HFFc6 (cell line): ENCODE measurements at regions not wholly inside any gene's neighbourhood (a gene's known extent, or its start where the extent isn't known, plus 50 kb on each side); places are given as distances from the start of the nearest gene placed in this dataset.

Experiments used
- DNase-seq: peaks from one replicate; pipeline ENCODE4 v3.0.0-alpha.2; 2018
- H3K27ac Mint-ChIP-seq: 2 replicates; pipeline ENCODE4 v1.8.0; 2020; ENCODE audit warnings: mild to moderate bottlenecking, mixed read lengths
- H3K27me3 Mint-ChIP-seq: 2 replicates; pipeline ENCODE4 v1.8.0; 2021; ENCODE audit warnings: mild to moderate bottlenecking, moderate library complexity, mixed read lengths; ENCODE audit not compliant: insufficient read depth
- H3K36me3 Mint-ChIP-seq: 2 replicates; pipeline ENCODE4 v1.8.0; 2021; ENCODE audit warnings: low read depth, mixed read lengths
- H3K4me1 Mint-ChIP-seq: 2 replicates; pipeline ENCODE4 v1.8.0; 2020; ENCODE audit warnings: low read depth, mixed read lengths
- H3K4me3 Mint-ChIP-seq: 2 replicates; pipeline ENCODE4 v1.8.0; 2020; ENCODE audit warnings: mild to moderate bottlenecking, moderate library complexity, mixed read lengths
- H3K9me3 Mint-ChIP-seq: 2 replicates; pipeline ENCODE4 v1.8.0; 2020; ENCODE audit warnings: mild to moderate bottlenecking, mixed read lengths
- CTCF ChIP-seq: fragments of 200-600 bp; sonication (generic); IDR thresholded peaks from 2 replicates; pipeline ENCODE4 v1.5.0; 2021; ENCODE audit warnings: antibody characterized with exemption, mild to moderate bottlenecking

GRCh38 chr7:32152576-32152975, 82.4 kb upstream of the PDE1C start:
- no peak overlapping the region for H3K27ac Mint-ChIP-seq
- H3K27me3 Mint-ChIP-seq = no peaks in the 10 kb centered on the region
- no peak for TF ChIP-seq CTCF
- 0 out of 2 replicates have a peak, but pooled peaks cover 4% of the 10 kb centered on the region for H3K36me3 Mint-ChIP-seq
- peaks cover 8% of the 10 kb centered on the region; the same call in 1 of the 2 replicates for H3K4me1 Mint-ChIP-seq
- H3K9me3 Mint-ChIP-seq = peaks cover 5% of the 10 kb centered on the region; the same call in 1 of the 2 replicates
- H3K4me3 Mint-ChIP-seq = no peak overlapping the region
- DNase-seq = no peak

GRCh38 chr7:32150589-32150988, 80.4 kb upstream of the PDE1C start:
- peaks cover 7% of the 10 kb centered on the region; the same call in 1 of the 2 replicates for H3K9me3 Mint-ChIP-seq
- H3K4me3 Mint-ChIP-seq = no peak overlapping the region
- no peaks in the 10 kb centered on the region for H3K27me3 Mint-ChIP-seq
- H3K36me3 Mint-ChIP-seq = 0 out of 2 replicates have a peak, but pooled peaks cover 4% of the 10 kb centered on the region
- peaks cover 8% of the 10 kb centered on the region; the same call in 1 of the 2 replicates for H3K4me1 Mint-ChIP-seq
- TF ChIP-seq CTCF = no peak
- no peak overlapping the region for H3K27ac Mint-ChIP-seq
- no peak for DNase-seq

- no peak for TF ChIP-seq CTCF
- Mint-ChIP-seq H3K27me3 (no peaks in the 10 kb centered on the region), H3K9me3 (peaks cover 7% of the 10 kb centered on the region; the same call in 1 of the 2 replicates), H3K4me3 (no peak overlapping the region), H3K27ac (no peak overlapping the region), H3K36me3 (0 out of 2 replicates have a peak, but pooled peaks cover 4% of the 10 kb centered on the region), H3K4me1 (peaks cover 7% of the 10 kb centered on the region; the same call in 1 of the 2 replicates)
- DNase-seq = no peak
Measured at GRCh38 chr7:32150039-32150438, 79.8 kb upstream of the PDE1C start.

- H3K9me3 Mint-ChIP-seq = peaks cover 8% of the 10 kb centered on the region; the same call in 1 of the 2 replicates
- H3K4me3 Mint-ChIP-seq = no peak overlapping the region
- H3K27me3 Mint-ChIP-seq = no peaks in the 10 kb centered on the region
- peaks cover 10% of the 10 kb centered on the region; the same call in 1 of the 2 replicates for H3K4me1 Mint-ChIP-seq
- DNase-seq = no peak
- TF ChIP-seq CTCF = no peak
- no peak overlapping the region for H3K27ac Mint-ChIP-seq
- no peaks in the 10 kb centered on the region for H3K36me3 Mint-ChIP-seq
Measured at GRCh38 chr7:32147546-32148268, 77.5 kb upstream of the PDE1C start.

GRCh38 chr7:32145911-32146310, 75.7 kb upstream of the PDE1C start:
- H3K4me1 Mint-ChIP-seq = peaks cover 16% of the 10 kb centered on the region; the same call in 1 of the 2 replicates
- no peaks in the 10 kb centered on the region for H3K27me3 Mint-ChIP-seq
- no peak overlapping the region for H3K4me3 Mint-ChIP-seq
- no peak overlapping the region for H3K27ac Mint-ChIP-seq
- no peaks in the 10 kb centered on the region for H3K36me3 Mint-ChIP-seq
- DNase-seq = no peak
- no peak for TF ChIP-seq CTCF
- peaks cover 10% of the 10 kb centered on the region; the same call in 1 of the 2 replicates for H3K9me3 Mint-ChIP-seq
